ENCODE measurements at regions not wholly inside any gene's neighbourhood (a gene's known extent, or its start where the extent isn't known, plus 50 kb on each side); places are given as distances from the start of the nearest gene placed in this dataset.
A peak's percentile ranks its signal among the peaks of the same experiment; 100 is the strongest.

GRCh38 chr1:101474039-101474665, 237.3 kb downstream of the S1PR1 start:
- no peak for TF ChIP-seq EZH2phosphoT487 (IDR thresholded peaks at IDR 0.05; ENCODE audit: borderline replicate concordance)
- TF ChIP-seq, protein P1, sequence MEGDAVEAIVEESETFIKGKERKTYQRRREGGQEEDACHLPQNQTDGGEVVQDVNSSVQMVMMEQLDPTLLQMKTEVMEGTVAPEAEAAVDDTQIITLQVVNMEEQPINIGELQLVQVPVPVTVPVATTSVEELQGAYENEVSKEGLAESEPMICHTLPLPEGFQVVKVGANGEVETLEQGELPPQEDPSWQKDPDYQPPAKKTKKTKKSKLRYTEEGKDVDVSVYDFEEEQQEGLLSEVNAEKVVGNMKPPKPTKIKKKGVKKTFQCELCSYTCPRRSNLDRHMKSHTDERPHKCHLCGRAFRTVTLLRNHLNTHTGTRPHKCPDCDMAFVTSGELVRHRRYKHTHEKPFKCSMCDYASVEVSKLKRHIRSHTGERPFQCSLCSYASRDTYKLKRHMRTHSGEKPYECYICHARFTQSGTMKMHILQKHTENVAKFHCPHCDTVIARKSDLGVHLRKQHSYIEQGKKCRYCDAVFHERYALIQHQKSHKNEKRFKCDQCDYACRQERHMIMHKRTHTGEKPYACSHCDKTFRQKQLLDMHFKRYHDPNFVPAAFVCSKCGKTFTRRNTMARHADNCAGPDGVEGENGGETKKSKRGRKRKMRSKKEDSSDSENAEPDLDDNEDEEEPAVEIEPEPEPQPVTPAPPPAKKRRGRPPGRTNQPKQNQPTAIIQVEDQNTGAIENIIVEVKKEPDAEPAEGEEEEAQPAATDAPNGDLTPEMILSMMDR (conservative IDR thresholded peaks at IDR 0.05; ENCODE audit: low read length): peak; percentile 85

Measured in Loucy (cell line).